NCI-H446 treated with DMSO at 0.1 percent for 48 hours (cell line): ENCODE measurements at regions not wholly inside any gene's neighbourhood (a gene's known extent, or its start where the extent isn't known, plus 50 kb on each side); places are given as distances from the start of the nearest gene placed in this dataset.

Experiments used
- DNase-seq: peaks from one replicate; lab custom pipeline; 2025; lab: John Stamatoyannopoulos, UW

GRCh38 chr18:77658751-77659448 is 409.3 kb downstream of the GALR1 start:
- DNase-seq: no peak

- DNase-seq: no peak
Measured at GRCh38 chr18:77666613-77667012, 417.0 kb downstream of the GALR1 start.

DNA sequence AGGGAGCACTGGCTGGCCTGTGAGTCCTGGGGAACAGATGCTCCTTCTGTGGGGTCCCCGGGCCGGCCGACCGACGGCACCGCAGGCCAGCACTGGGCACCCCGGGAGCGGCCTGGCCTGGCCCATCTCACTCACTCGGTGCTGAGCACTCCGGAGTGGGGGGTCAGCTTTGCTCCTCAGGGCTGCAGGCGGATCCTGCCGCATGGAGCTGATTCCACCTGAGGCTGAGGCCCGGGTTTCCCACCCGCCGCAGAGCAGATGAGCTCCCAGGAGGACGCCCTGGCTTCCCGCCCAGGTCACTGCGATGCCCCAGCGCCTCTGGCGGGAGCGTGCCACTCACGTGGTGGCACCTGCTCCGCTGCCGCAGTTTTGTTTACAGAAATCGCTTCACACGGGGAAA is 418.6 kb downstream of the GALR1 start:
- DNase-seq: no peak

- no peak for DNase-seq
Measured at GRCh38 chr18:77669331-77669730, 419.7 kb downstream of the GALR1 start.

DNA sequence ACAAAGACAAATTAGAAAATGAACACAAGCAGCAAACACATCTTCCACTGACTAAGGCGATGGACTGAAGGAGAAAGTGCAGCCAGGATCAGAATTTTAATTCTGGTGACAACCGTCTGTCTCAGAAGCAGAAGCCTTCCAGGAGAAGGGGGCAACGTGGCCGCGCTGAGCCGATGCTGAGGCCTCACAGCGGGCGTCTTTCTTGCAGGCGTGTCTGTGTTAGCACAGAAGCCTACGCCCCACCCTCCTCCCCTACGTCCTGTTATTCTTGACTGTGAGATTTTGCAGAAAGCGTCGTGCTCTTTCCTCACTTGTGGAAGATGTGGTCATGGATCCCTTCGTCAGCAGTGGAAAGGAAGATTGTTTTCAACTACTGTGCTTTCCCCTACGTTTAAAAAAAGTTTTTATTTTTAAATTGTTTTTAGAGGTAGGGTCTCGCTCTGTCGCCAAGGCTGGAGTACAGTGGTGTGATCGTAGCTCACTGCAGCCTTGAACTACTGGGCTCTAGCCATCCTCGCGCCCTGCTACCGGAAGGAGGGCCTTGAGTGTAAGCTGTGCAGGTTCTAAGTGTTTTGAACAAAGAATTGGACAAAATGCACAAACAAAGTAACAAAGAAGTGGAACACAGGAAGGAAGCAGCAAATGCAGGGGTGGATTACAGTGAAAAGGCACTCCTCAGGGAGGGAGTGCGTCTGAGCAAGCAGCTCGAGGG is 422.0 kb downstream of the GALR1 start:
- no peak for DNase-seq

GRCh38 chr18:77676910-77677309 is 427.3 kb downstream of the GALR1 start:
- DNase-seq: no peak

DNA sequence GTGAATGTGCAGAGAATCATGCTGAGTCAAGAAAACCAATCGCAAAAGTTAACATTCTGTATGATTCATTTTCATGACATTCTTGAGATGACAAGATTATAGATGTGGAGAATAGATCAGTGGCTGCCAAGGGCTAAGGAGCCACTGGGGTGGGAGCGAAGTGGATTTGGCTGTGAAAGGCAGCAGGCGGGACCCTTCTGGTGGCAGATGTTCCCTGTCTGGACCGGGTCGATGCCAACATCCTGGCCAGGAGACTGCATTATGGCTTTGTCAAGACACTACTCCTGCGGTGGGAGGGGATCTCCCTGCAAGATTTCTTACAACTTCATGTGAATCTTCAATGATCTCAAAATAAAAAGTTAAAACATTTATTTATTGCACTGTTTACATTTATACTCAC is 427.9 kb downstream of the GALR1 start:
- peak; percentile 18 for DNase-seq

DNA sequence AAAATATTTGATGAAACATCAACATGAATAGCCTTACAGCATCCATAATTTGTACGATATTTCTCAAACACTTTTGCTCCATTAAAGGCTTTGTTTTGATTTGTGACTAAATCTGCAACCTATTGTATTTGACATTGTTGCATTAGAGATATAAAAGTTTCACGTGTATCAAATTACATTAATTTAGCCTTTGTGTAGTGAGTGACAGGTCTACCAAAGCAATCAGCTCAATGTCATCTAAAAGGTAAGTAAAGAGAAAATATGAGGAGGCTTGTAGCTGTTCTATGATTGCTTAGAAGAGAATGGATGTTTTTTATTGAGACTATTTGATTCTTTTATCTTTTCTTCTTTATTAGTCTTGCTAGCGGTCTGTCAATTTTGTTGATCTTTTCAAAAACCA is 430.2 kb downstream of the GALR1 start:
- no peak for DNase-seq

DNA sequence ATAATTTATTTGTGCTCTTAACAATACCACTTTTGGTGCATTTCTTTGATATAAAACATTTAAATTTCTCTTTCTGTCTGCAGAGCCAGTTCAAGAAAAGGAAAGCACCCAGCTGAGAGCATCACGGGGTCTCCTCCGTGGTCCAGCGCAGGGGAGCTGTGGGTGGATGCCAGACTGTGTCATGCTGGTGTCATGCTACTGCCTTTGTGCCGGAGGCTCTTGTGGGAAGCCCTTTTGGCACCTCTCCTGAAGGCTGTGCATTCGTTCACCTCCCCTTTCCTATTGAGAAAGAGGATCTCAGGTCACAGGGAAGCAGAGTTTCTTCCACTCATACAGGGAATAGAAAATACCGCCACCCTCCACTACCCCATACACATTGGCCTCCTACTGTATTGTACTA is 450.4 kb downstream of the GALR1 start:
- no peak for DNase-seq

GRCh38 chr18:77701977-77702376 is 452.3 kb downstream of the GALR1 start:
- no peak for DNase-seq

GRCh38 chr18:77702686-77703085 is 453.0 kb downstream of the GALR1 start:
- no peak for DNase-seq

DNA sequence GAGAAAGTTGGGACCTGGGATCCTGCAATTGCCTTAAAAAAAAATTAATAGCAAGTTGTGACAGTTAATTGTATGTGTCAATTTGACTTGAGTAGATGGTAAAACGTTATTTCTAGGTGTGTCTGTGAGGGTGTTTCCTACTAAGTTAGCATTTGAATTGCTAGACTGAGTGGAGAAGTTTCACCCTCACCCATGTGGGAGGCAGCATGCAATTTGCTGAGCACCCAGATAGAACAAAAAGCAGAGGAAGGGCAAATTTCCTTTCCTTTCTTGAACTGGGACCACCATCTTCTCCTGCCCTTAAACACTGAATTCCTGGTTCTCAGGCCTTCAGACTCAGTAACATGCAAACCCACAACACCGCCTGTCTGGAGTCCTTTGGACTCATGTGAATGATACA is 455.7 kb downstream of the GALR1 start:
- DNase-seq: no peak

DNA sequence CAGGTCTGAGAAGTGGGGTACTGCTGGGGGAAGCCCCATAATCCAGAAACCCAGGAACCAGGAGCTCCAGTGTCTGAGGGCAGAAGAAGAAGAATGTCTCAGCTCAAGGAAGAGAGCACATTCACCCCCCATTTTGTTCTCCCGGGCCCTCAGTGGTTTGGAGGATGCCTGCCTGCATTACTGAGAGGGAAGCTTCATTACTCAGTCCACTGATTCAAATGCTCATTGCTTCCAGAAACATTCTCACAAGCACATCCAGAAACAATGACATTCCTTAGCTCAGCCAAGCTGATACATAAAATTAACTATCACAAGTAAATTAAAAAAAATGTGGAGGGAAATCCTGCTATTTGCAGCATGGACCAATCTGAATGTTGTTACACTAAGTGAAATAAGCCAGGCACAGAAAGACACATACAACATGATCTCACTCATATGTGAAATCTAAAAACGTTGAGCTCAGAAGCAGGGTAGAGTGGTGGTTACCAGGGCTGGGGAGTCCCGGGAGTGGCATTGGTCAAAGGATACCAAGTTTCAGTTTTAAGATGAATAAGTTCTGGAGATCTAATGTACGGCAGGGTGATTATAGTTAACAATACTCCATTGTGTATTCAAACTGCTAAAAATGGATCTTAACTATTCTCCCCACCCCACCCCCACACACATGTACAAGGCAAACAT is 459.3 kb downstream of the GALR1 start:
- no peak for DNase-seq

DNA sequence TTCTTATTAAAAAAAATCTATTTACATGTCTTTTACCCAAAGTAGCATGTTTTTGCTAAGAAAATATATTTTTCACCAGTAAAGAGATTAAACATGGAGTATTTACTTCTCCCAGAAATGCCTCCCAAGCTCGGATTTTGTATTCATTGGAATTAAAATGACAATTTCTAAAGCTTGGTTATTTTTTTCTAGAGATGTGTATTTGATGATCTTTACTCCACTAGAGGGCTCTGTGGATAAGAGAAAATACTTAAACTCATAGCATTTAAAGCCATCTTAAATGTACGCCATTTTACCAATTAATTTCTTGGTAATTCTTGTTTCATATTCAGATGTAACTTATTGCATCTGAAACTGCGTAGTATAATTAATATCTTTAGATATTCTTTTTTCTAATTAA is 461.4 kb downstream of the GALR1 start:
- DNase-seq: no peak

DNA sequence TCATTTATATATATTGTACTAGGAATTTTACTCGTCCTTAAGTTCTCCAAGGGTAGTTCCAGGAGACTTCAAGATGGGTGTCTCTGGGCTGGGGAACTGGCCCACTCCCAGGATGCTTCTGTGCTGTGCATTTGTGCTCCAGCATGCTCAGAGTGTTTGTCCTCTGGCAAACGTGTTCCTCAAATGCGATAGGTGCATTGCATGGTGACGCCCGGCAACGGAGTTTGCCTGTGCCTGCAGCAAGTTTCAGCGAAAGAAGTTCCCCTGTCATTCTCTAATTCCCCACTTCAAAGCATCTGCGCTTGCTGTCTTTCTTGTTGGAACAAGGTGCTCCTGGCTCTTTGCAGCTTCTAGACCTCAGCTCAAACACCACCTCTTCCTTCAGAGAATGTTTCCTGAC is 465.1 kb downstream of the GALR1 start:
- no peak for DNase-seq

DNA sequence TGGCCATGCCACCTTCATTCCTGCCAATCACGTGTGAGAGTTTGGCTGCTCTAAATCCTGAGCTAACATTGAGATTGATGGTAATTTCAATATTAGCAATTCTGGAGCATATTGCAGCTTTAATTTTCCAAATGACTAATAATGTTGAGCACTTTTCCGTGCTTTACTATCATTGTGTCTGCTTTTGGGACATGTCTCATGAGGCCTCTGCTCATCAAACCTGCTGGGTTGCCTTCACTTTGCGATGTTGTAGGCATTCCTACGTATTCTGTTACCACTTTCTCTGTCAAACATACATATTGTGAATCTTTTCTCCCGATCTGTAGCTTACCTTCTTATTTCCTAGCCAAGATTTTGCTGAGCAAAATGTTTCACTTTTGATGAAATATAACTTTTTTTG is 466.6 kb downstream of the GALR1 start:
- no peak for DNase-seq

- DNase-seq: no peak
Measured at GRCh38 chr18:77733292-77733903, 483.8 kb downstream of the GALR1 start.

- no peak for DNase-seq
Measured at GRCh38 chr18:77736842-77737241, 487.2 kb downstream of the GALR1 start.

DNA sequence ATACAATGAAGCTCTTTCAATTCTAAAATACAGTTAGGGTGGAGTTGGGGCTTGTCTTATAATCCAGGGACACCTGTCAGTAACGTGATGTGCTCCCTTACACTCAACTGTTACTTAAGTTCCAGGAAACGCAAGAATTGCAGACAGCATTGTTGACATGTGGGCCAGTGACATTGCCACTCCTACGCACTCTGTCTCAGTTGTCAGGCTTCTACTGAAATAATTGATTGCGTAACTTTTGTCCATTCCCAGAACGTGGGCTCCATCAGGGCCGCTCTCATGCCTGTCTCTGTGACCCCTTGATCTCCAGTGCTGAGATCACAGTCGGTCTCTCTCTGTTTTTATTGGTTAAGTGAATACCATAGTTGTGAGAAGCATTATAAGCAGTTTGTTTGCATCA is 487.8 kb downstream of the GALR1 start:
- no peak for DNase-seq

GRCh38 chr18:77749089-77749488 is 499.4 kb downstream of the GALR1 start:
- no peak for DNase-seq

DNA sequence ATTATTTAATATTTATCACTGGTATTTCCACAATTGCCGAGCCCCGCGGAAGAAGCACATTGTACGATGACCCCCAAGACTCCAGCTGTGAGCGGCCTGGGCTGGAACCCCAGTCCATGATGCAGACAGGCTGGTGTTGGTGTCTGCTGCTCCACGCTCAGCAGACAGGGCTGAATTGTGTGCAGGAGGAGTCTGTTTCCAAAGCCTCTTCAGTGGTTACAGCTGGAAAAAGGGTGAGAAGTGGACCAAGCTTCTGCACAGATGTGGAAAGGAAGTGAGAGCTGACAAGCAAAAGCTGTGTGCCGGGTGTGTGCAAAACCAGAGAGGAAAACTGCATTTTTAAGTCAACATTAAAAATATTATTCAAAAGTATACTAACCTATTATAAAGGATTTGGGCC is 500.4 kb downstream of the GALR1 start:
- DNase-seq: no peak

DNA sequence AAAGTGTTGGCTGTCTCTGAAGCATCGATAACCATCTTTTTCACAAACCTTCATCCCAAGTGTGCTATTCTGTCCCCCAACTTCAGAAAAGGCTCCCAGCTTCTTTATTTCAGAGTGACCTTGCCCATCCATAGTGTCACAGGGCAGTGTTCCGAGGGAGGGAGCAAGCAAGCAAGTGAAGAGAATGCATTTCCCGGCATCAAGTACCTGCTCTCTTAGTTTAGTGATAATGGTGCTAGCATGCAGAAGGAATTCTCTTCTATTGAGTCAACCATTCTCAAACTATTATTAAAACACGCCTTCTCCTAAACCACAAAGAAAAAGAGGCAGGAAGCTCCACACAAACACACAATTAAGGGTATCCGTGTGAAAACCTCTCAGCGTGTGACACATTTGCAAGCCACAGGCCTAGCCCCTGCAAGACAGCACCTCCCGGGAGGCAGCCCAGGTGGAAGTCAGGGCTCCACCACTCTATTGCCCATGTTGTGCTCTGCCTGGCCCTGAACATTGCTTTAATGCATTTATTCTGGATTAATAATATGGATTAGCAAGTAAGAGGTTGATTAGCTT is 504.9 kb downstream of the GALR1 start:
- DNase-seq: no peak

- no peak for DNase-seq
Measured at GRCh38 chr18:77755187-77755586, 505.5 kb downstream of the GALR1 start.
